CD14-positive monocyte (primary cell): ENCODE measurements at regions not wholly inside any gene's neighbourhood (a gene's known extent, or its start where the extent isn't known, plus 50 kb on each side); places are given as distances from the start of the nearest gene placed in this dataset.

Source experiments
- DNase-seq, 3 donors: peaks; one replicate each; pipeline ENCODE4 v3.0.0-alpha.2; 2011 to 2022
- H2AFZ ChIP-seq: 2 replicates; pipeline ENCODE4 v1.6.0; 2012; ENCODE audit warnings: mild to moderate bottlenecking, low read depth, low read length, inconsistent platforms; ENCODE audit not compliant: insufficient read depth, poor library complexity, severe bottlenecking
- H3K27ac ChIP-seq, 2 donors: 1 replicate in 1 of 2; 2 replicates in 1 of 2; pipeline ENCODE4 v1.5.1; 2012 to 2013; ENCODE audit warnings: low read length in 2 of 2, control low read depth in 1 of 2, inconsistent platforms in 1 of 2, low read depth in 1 of 2, mild to moderate bottlenecking in 1 of 2
- H3K27me3 ChIP-seq, 2 donors: one replicate each; pipeline versions ENCODE4 v1.6.0 to v1.6.1; 2011 to 2013; ENCODE audit warnings: low read length in 2 of 2; ENCODE audit not compliant: control insufficient read depth in 2 of 2, insufficient read depth in 2 of 2
- H3K36me3 ChIP-seq, 2 donors: replicated peaks in 1 of 2; 1 replicate in 1 of 2; 2 replicates in 1 of 2; pipeline versions ENCODE4 v1.5.1 to v1.6.1; 2012 to 2013; ENCODE audit warnings: low read length in 2 of 2, control low read depth in 1 of 2, inconsistent platforms in 1 of 2, mild to moderate bottlenecking in 1 of 2; ENCODE audit not compliant: insufficient read depth in 2 of 2, control insufficient read depth in 1 of 2
- H3K4me1 ChIP-seq, 2 donors: 1 replicate in 1 of 2; 2 replicates in 1 of 2; pipeline versions ENCODE4 v1.5.1 to v1.6.1; 2012 to 2013; ENCODE audit warnings: low read length in 2 of 2, control low read depth in 1 of 2, inconsistent platforms in 1 of 2, mild to moderate bottlenecking in 1 of 2, moderate library complexity in 1 of 2; ENCODE audit not compliant: insufficient read depth in 2 of 2, control insufficient read depth in 1 of 2
- H3K4me2 ChIP-seq: replicated peaks from 2 replicates; pipeline ENCODE3; 2012; ENCODE audit warnings: low read length, moderate library complexity, mild to moderate bottlenecking; ENCODE audit not compliant: poor library complexity, severe bottlenecking; ENCODE audit errors: extremely low read depth
- H3K4me3 ChIP-seq, 3 experiments: fragments of 200-600 bp in 1 of 3; sonication (generic) in 1 of 3; replicated peaks in 1 of 3; 1 replicate in 2 of 3; 2 replicates in 1 of 3; pipeline ENCODE4 v1.5.1; 2011 to 2013; ENCODE audit warnings: low read length in 3 of 3, mild to moderate bottlenecking in 3 of 3, control low read depth in 2 of 3, low read depth in 2 of 3, inconsistent platforms in 1 of 3, moderate library complexity in 1 of 3
- H3K79me2 ChIP-seq: 2 replicates; pipeline ENCODE4 v1.6.0; 2012; ENCODE audit warnings: mild to moderate bottlenecking, control low read depth, inconsistent platforms, low read length, moderate library complexity; ENCODE audit not compliant: insufficient read depth
- H3K9ac ChIP-seq: 2 replicates; pipeline ENCODE4 v1.6.0; 2017; ENCODE audit warnings: low read length, mild to moderate bottlenecking; ENCODE audit not compliant: insufficient read depth, poor library complexity, severe bottlenecking
- H3K9me3 ChIP-seq, 2 donors: replicated peaks in 1 of 2; 1 replicate in 1 of 2; 2 replicates in 1 of 2; pipeline versions ENCODE4 v1.5.1 to v1.6.1; 2012 to 2013; ENCODE audit warnings: low read length in 2 of 2, control low read depth in 1 of 2; ENCODE audit not compliant: control insufficient read depth in 1 of 2, insufficient read depth in 1 of 2
- H4K20me1 ChIP-seq: 2 replicates; pipeline ENCODE4 v1.6.0; 2012; ENCODE audit warnings: mild to moderate bottlenecking, low read length, control low read depth, moderate library complexity; ENCODE audit not compliant: insufficient read depth
- H3K27ac Mint-ChIP-seq, 7 donors: one replicate each; pipeline ENCODE4 v1.8.0; 2020; ENCODE audit warnings: mild to moderate bottlenecking in 7 of 7, mixed read lengths in 7 of 7, moderate library complexity in 6 of 7, inconsistent platforms in 2 of 7
- H3K27me3 Mint-ChIP-seq, 3 donors: one replicate each; pipeline ENCODE4 v1.8.0; 2021 to 2022; ENCODE audit warnings: low read depth in 3 of 3, mild to moderate bottlenecking in 3 of 3, mixed read lengths in 3 of 3, moderate library complexity in 3 of 3, inconsistent platforms in 1 of 3
- H3K36me3 Mint-ChIP-seq, 2 donors: one replicate each; pipeline ENCODE4 v1.8.0; 2020; ENCODE audit warnings: mixed read lengths in 2 of 2, inconsistent platforms in 1 of 2, mild to moderate bottlenecking in 1 of 2
- H3K4me1 Mint-ChIP-seq: one replicate; pipeline ENCODE4 v1.8.0; 2020; ENCODE audit warnings: mild to moderate bottlenecking, mixed read lengths
- H3K4me3 Mint-ChIP-seq, 2 donors: one replicate each; pipeline ENCODE4 v1.8.0; 2020; ENCODE audit warnings: mild to moderate bottlenecking in 2 of 2, mixed read lengths in 2 of 2, moderate library complexity in 1 of 2
- H3K9me3 Mint-ChIP-seq, 7 donors: one replicate each; pipeline ENCODE4 v1.8.0; 2020 to 2022; ENCODE audit warnings: mixed read lengths in 7 of 7, mild to moderate bottlenecking in 6 of 7, moderate library complexity in 6 of 7, inconsistent platforms in 2 of 7
- WGBS: methylation state at CpG from one replicate; pipeline ENCODE4 v1.1.5; 2013; ENCODE audit warnings: missing lambda C conversion rate; ENCODE audit not compliant: insufficient coverage; 5-methylcytosine and 5-hydroxymethylcytosine counted together
- intact Hi-C, 2 donors: fragments of 100-400 bp; cut with micrococcal nuclease; formaldehyde crosslinking; loops; one replicate each; pipeline versions ENCODE4 v1.15.0 to v1.15.1; 2023
- TF ChIP-seq, protein P1 (sequence below): fragments of 200-600 bp; IDR thresholded peaks from one replicate; pipeline ENCODE4 v1.8.0; 2022; ENCODE audit warnings: antibody characterized with exemption, mild to moderate bottlenecking

GRCh38 chr3:59506191-59506590 lies 456.4 kb upstream of the CFAP20DC start:
- Histone ChIP-seq H3K4me1 (no peaks in the 10 kb centered on the region), H2AFZ (no peak overlapping the region), H3K9ac (no peak overlapping the region), H3K4me3 (no peak overlapping the region), H3K27ac (no peak overlapping the region), H3K9me3 (no peaks in the 10 kb centered on the region), H3K79me2 (no peaks in the 10 kb centered on the region), H3K36me3 (no peaks in the 10 kb centered on the region), H4K20me1 (no peaks in the 10 kb centered on the region), H3K4me2 (no peak overlapping the region), H3K27me3 (no peaks in the 10 kb centered on the region)
- intact Hi-C loops: no loop called here
- Mint-ChIP-seq H3K4me3 (no peak overlapping the region), H3K36me3 (no peaks in the 10 kb centered on the region), H3K4me1 (peaks cover 4% of the 10 kb centered on the region), H3K27me3 (peaks cover 3 to 8% (median 4%) of the 10 kb centered on the region in 3 donors), H3K9me3 (peaks cover 0 to 1% (median 0%) of the 10 kb centered on the region in 7 donors), H3K27ac (no peak overlapping the region)
- 87% methylated on average over 3 of the region's 5 CpGs for WGBS
- TF ChIP-seq, protein P1, sequence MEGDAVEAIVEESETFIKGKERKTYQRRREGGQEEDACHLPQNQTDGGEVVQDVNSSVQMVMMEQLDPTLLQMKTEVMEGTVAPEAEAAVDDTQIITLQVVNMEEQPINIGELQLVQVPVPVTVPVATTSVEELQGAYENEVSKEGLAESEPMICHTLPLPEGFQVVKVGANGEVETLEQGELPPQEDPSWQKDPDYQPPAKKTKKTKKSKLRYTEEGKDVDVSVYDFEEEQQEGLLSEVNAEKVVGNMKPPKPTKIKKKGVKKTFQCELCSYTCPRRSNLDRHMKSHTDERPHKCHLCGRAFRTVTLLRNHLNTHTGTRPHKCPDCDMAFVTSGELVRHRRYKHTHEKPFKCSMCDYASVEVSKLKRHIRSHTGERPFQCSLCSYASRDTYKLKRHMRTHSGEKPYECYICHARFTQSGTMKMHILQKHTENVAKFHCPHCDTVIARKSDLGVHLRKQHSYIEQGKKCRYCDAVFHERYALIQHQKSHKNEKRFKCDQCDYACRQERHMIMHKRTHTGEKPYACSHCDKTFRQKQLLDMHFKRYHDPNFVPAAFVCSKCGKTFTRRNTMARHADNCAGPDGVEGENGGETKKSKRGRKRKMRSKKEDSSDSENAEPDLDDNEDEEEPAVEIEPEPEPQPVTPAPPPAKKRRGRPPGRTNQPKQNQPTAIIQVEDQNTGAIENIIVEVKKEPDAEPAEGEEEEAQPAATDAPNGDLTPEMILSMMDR: no peak
- no peak for DNase-seq

DNA sequence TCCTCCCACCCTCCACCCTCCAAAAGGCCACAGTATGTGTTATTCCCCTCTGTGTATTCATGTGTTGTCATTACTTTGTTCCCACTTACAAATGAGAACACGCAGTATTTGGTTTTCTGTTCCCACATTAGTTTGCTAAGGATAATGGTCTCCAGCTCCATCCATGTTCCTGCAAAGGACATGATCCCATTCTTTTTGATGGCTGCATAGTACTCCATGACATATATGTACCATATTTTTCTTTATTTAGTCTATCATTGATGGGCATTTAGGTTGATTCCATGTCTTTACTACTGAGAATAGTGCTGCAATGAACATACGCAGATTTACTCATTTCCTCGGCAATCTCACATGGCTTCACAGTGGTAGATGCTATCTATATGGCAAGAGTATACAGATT lies 453.6 kb upstream of the CFAP20DC start:
- H3K36me3 Mint-ChIP-seq: no peaks in the 10 kb centered on the region
- Histone ChIP-seq H3K27ac (no peak overlapping the region), H3K4me1 (no peaks in the 10 kb centered on the region), H4K20me1 (no peaks in the 10 kb centered on the region), H3K79me2 (no peaks in the 10 kb centered on the region), H3K9me3 (no peaks in the 10 kb centered on the region), H3K4me3 (no peak overlapping the region), H3K4me2 (no peak overlapping the region), H2AFZ (no peak overlapping the region), H3K9ac (no peak overlapping the region), H3K27me3 (no peaks in the 10 kb centered on the region), H3K36me3 (no peaks in the 10 kb centered on the region)
- DNase-seq: no peak
- TF ChIP-seq, protein P1: no peak
- H3K4me3 Mint-ChIP-seq: no peak overlapping the region
- no CpG with 5 or more reads among the region's 3 CpGs for WGBS
- intact Hi-C loops: no loop called here
- H3K27me3 Mint-ChIP-seq: peaks cover 3 to 7% (median 5%) of the 10 kb centered on the region in 3 donors
- no peak overlapping the region for H3K27ac Mint-ChIP-seq
- peaks cover 0 to 1% (median 0%) of the 10 kb centered on the region in 7 donors for H3K9me3 Mint-ChIP-seq
- peaks cover 1% of the 10 kb centered on the region for H3K4me1 Mint-ChIP-seq
